Smooth muscle cell (in vitro differentiated cells): ENCODE measurements at regions not wholly inside any gene's neighbourhood (a gene's known extent, or its start where the extent isn't known, plus 50 kb on each side); places are given as distances from the start of the nearest gene placed in this dataset.

Experiments
- DNase-seq: peaks from one replicate; lab custom pipeline; 2025; ENCODE audit not compliant: unreplicated experiment; lab: John Stamatoyannopoulos, UW
- H2AFZ ChIP-seq: fragments of 200-600 bp; sonication (generic); 2 replicates; pipeline ENCODE4 v1.6.0; 2016; ENCODE audit warnings: antibody characterized with exemption, low read depth, mild to moderate bottlenecking
- H3F3A ChIP-seq: fragments of 200-600 bp; sonication (generic); 2 replicates; pipeline ENCODE4 v1.6.0; 2017; ENCODE audit warnings: antibody characterized with exemption, low read depth
- H3K27ac ChIP-seq: fragments of 200-600 bp; sonication (generic); 2 replicates; pipeline ENCODE4 v1.5.1; 2016; ENCODE audit warnings: low read depth, mild to moderate bottlenecking
- H3K27me3 ChIP-seq: fragments of 200-600 bp; sonication (generic); 2 replicates; pipeline ENCODE4 v1.6.1; 2016; ENCODE audit warnings: low read depth, mild to moderate bottlenecking
- H3K36me3 ChIP-seq: fragments of 200-600 bp; sonication (generic); 2 replicates; pipeline ENCODE4 v1.5.1; 2016; ENCODE audit warnings: low read depth
- H3K4me1 ChIP-seq: fragments of 200-600 bp; sonication (generic); 2 replicates; pipeline ENCODE4 v1.5.1; 2016; ENCODE audit warnings: low read depth
- H3K4me2 ChIP-seq: fragments of 200-600 bp; sonication (generic); 2 replicates; pipeline ENCODE4 v1.6.0; 2016; ENCODE audit warnings: mild to moderate bottlenecking
- H3K4me3 ChIP-seq: fragments of 200-600 bp; sonication (generic); 2 replicates; pipeline ENCODE4 v1.5.1; 2016; ENCODE audit warnings: mild to moderate bottlenecking
- H3K79me2 ChIP-seq: fragments of 200-600 bp; sonication (generic); 2 replicates; pipeline ENCODE4 v1.6.0; 2016; ENCODE audit warnings: low read depth, mild to moderate bottlenecking
- H3K9ac ChIP-seq: fragments of 200-600 bp; sonication (generic); 2 replicates; pipeline ENCODE4 v1.6.0; 2016; ENCODE audit warnings: low read depth
- H3K9me3 ChIP-seq: fragments of 200-600 bp; sonication (generic); replicated peaks from 2 replicates; pipeline ENCODE4 v1.5.1; 2016; ENCODE audit warnings: low read depth
- H4K20me1 ChIP-seq: fragments of 200-600 bp; sonication (generic); 2 replicates; pipeline ENCODE4 v1.6.0; 2016; ENCODE audit warnings: low read depth
- WGBS: methylation state at CpG from one replicate; pipeline ENCODE4 v1.1.7; 2016; ENCODE audit warnings: low lambda C conversion rate; 5-methylcytosine and 5-hydroxymethylcytosine counted together
- TF ChIP-seq, protein P1 (sequence below): fragments of 200-600 bp; sonication (generic); IDR thresholded peaks from 2 replicates; pipeline ENCODE4 v1.5.1; 2017; ENCODE audit warnings: borderline replicate concordance, mild to moderate bottlenecking, antibody characterized with exemption; ENCODE audit not compliant: insufficient read depth, poor library complexity, severe bottlenecking

DNA sequence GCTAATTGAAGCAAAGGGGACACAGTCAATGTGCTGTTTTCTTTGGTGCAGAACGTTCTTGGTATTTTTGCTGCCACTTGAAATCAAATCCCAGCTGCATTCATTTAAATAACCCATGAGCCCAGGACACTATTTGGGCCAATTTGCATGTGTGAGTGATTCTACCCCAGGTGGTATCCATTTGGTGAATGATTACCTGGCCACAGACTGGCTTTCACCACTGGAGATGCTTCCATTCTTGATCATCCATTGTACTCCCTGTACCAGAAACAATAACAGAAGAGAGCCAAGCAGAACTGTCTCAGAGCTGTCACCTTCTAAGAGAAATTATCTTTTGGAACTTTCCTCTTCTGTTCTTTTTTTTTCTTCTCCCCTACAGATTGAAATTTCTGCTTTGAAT, 139.7 kb upstream of the RARB start:
- H3K4me2 ChIP-seq, result no peak overlapping the region
- no peak overlapping the region for H2AFZ ChIP-seq
- H3K27me3 ChIP-seq, result no peaks in the 10 kb centered on the region
- no peaks in the 10 kb centered on the region for H4K20me1 ChIP-seq
- DNase-seq, result no peak
- no peak overlapping the region for H3K4me3 ChIP-seq
- H3K4me1 ChIP-seq, result peaks cover 41% of the 10 kb centered on the region
- H3K9me3 ChIP-seq, result no peaks in the 10 kb centered on the region
- 61% methylated on average over 1 of the region's 1 CpG for WGBS
- H3F3A ChIP-seq, result peaks cover 5% of the 10 kb centered on the region
- H3K36me3 ChIP-seq, result no peaks in the 10 kb centered on the region
- H3K79me2 ChIP-seq, result no peaks in the 10 kb centered on the region
- peak overlapping the region; percentile 90 for H3K27ac ChIP-seq
- H3K9ac ChIP-seq, result no peak overlapping the region
- TF ChIP-seq, protein P1, sequence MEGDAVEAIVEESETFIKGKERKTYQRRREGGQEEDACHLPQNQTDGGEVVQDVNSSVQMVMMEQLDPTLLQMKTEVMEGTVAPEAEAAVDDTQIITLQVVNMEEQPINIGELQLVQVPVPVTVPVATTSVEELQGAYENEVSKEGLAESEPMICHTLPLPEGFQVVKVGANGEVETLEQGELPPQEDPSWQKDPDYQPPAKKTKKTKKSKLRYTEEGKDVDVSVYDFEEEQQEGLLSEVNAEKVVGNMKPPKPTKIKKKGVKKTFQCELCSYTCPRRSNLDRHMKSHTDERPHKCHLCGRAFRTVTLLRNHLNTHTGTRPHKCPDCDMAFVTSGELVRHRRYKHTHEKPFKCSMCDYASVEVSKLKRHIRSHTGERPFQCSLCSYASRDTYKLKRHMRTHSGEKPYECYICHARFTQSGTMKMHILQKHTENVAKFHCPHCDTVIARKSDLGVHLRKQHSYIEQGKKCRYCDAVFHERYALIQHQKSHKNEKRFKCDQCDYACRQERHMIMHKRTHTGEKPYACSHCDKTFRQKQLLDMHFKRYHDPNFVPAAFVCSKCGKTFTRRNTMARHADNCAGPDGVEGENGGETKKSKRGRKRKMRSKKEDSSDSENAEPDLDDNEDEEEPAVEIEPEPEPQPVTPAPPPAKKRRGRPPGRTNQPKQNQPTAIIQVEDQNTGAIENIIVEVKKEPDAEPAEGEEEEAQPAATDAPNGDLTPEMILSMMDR, result no peak

DNA sequence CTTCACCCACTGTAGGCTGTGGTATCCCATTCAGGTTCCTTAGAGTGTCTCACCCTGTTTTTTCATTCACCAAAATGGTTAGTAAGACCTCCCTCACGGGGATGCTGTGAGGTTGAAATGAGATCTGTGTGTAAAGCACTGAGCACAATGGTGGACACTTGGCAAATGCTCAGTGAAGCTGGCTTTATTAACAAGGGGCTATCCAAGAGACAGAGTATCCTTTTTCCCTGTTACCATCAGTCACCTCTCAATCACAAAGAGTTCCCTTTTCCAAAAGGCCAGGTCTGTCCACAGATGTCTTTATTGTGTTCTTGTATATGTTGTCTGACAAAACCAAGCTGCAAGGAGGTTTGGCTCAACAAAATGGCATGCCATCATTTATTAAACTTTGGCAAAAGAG, 138.9 kb upstream of the RARB start:
- Histone ChIP-seq H3K4me3 (no peak overlapping the region), H3K27ac (peak overlapping the region; percentile 90), H3K9ac (no peak overlapping the region), H3K4me1 (peaks cover 48% of the 10 kb centered on the region), H3K4me2 (peak overlapping the region; percentile 43), H2AFZ (no peak overlapping the region), H4K20me1 (no peaks in the 10 kb centered on the region), H3F3A (peaks cover 5% of the 10 kb centered on the region), H3K79me2 (no peaks in the 10 kb centered on the region), H3K27me3 (no peaks in the 10 kb centered on the region), H3K9me3 (no peaks in the 10 kb centered on the region), H3K36me3 (no peaks in the 10 kb centered on the region)
- WGBS, result 96% methylated on average over 1 of the region's 1 CpG
- TF ChIP-seq, protein P1, result no peak
- no peak for DNase-seq

DNA sequence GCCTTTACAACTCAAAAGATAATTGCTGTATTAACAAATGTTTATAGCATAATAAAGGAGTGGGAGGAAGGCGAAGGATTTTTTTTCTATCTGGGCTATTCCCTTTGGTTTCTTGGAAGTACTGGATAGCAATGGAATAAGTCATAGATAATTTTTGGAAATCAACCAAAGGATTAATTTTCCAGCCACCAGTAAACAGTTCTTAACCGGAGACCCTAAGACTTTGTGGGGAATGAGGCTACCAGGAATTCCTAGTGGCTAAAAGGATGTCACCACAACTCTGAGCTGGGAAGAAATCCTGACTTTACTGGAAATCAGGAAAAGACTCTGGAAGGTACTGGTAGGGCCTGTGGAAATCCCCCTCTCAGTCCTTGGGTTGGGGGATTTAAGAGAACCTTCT, 138.4 kb upstream of the RARB start:
- WGBS, result 28% methylated on average over 2 of the region's 2 CpGs
- TF ChIP-seq, protein P1, result no peak

DNA sequence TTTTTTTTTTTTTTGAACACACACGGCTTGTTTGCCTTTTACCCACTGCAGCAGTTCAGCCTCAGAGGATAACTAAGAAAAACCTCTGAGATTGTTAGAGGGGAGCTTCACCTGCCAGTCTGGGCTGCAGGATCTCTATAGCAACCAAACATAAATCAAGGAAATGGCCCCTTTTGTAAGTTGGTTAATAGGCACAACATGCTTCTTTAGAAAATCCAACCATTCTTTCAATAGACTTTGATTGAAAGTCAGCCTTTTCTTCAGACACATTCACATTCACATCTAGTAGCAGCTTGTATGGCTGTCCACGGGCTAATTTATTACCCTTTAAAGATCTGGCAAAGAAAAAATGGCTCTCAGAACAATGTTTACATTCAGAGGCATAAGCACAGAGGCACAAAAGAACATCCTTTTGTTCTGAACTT, 136.6 kb upstream of the RARB start:
- TF ChIP-seq, protein P1, result no peak
- no peak for DNase-seq
- H3F3A ChIP-seq, result peaks cover 5% of the 10 kb centered on the region
- no peaks in the 10 kb centered on the region for H3K79me2 ChIP-seq
- H3K27ac ChIP-seq, result peak overlapping the region; percentile 90
- no peak overlapping the region for H3K4me3 ChIP-seq
- peak overlapping the region; percentile 50 for H3K4me2 ChIP-seq
- H3K9ac ChIP-seq, result peak overlapping the region; percentile 46
- 25% methylated on average over 2 of the region's 2 CpGs for WGBS
- H4K20me1 ChIP-seq, result no peaks in the 10 kb centered on the region
- H3K27me3 ChIP-seq, result no peaks in the 10 kb centered on the region
- peaks cover 54% of the 10 kb centered on the region for H3K4me1 ChIP-seq
- no peaks in the 10 kb centered on the region for H3K9me3 ChIP-seq
- no peak overlapping the region for H2AFZ ChIP-seq
- no peaks in the 10 kb centered on the region for H3K36me3 ChIP-seq

More for the DNA sequence above, 138.4 kb upstream of the RARB start:
- Histone ChIP-seq H3K79me2 (no peaks in the 10 kb centered on the region), H3K27me3 (no peaks in the 10 kb centered on the region), H3K4me3 (no peak overlapping the region), H2AFZ (no peak overlapping the region), H3K9me3 (no peaks in the 10 kb centered on the region), H3K9ac (peak overlapping the region; percentile 18), H3K4me2 (peak overlapping the region; percentile 43), H3K4me1 (peaks cover 53% of the 10 kb centered on the region), H3K36me3 (no peaks in the 10 kb centered on the region), H3K27ac (peak overlapping the region; percentile 90), H4K20me1 (no peaks in the 10 kb centered on the region), H3F3A (peaks cover 5% of the 10 kb centered on the region)
- no peak for DNase-seq
